ENCODE measurements at regions not wholly inside any gene's neighbourhood (a gene's known extent, or its start where the extent isn't known, plus 50 kb on each side); places are given as distances from the start of the nearest gene placed in this dataset.

DNA sequence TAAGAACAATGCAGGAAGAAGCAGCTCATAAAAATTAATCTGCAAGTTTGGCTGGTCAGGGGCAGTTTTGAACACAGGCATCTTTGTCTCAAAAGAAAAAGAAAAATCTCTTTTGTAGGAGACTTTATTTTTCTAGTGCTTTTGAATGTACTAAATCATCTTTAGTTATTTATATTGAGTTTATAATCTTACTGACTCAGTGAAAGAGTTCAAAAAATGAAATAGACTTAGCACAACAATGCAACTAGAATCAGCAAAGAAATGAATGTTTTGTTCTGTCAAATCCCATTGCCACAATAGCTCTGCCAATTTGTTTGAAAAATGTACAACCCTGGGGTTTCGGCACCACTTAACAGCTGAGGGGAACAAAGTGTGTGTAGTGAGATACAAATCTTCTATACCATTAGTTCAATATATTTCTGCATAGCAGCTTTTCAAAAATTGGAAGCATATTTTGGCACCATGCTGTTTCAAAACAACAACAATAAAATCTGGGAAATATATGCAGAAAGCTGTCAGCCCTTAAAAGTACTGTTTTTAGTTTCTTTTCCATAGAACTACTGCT lies 1969.1 kb downstream of the MRPL39 start:
- 96% methylated on average over 1 of the region's 1 CpG for WGBS
- no peaks in the 10 kb centered on the region for H3K36me3 ChIP-seq (ENCODE audit: control insufficient read depth in 2 of 2, insufficient read depth in 2 of 2, low read length in 1 of 2)
- no peak overlapping the region for H3K27ac ChIP-seq (ENCODE audit: low read depth in 1 of 2, low read length in 1 of 2)
- no peak for DNase-seq (ENCODE audit: low read depth in 6 of 9, low spot score in 9 of 9)
- H3K4me1 ChIP-seq (ENCODE audit: control insufficient read depth in 2 of 2, insufficient read depth in 2 of 2, low read length in 2 of 2): no peaks in the 10 kb centered on the region
- no peaks in the 10 kb centered on the region for H3K27me3 ChIP-seq (ENCODE audit: control insufficient read depth in 2 of 2, insufficient read depth in 1 of 2, low read length in 1 of 2)
- H3K9me3 ChIP-seq (ENCODE audit: control insufficient read depth in 2 of 2, insufficient read depth in 1 of 2, low read length in 1 of 2): peaks cover 0 to 3% of the 10 kb centered on the region in 2 donors
- no peak overlapping the region for H3K4me3 ChIP-seq (ENCODE audit: low read length in 2 of 2)

DNA sequence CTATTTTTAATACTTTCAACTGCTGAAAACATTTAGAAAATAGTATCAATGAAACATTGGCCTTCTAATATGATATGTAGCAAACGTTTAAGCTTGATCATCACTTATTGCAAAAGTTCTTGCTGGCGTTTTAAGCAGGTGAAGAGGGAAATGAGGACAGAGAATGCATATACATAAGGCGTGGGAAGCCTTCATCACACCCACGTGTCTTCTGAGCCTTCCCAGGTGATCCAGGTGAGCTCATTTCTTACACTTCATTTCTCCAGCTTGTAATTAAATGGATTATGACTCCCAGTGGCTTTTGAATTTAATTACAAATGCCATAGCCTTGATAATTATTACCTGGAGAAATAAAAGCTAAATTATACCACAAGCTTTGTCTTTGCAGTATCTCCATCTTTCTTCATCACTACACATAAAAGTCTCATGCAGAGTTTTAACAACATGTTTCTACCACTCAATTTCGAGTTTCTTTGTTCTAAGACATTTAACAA lies 1973.8 kb downstream of the MRPL39 start:
- Histone ChIP-seq H3K27ac (ENCODE audit: low read depth in 1 of 2, low read length in 1 of 2) (no peak overlapping the region), H3K36me3 (ENCODE audit: control insufficient read depth in 2 of 2, insufficient read depth in 2 of 2, low read length in 1 of 2) (no peaks in the 10 kb centered on the region), H3K4me3 (ENCODE audit: low read length in 2 of 2) (no peak overlapping the region), H3K9me3 (ENCODE audit: control insufficient read depth in 2 of 2, insufficient read depth in 1 of 2, low read length in 1 of 2) (peaks cover 0 to 3% of the 10 kb centered on the region in 2 donors), H3K27me3 (ENCODE audit: control insufficient read depth in 2 of 2, insufficient read depth in 1 of 2, low read length in 1 of 2) (no peaks in the 10 kb centered on the region), H3K4me1 (ENCODE audit: control insufficient read depth in 2 of 2, insufficient read depth in 2 of 2, low read length in 2 of 2) (no peaks in the 10 kb centered on the region)
- 78% methylated on average over 5 of the region's 5 CpGs for WGBS
- no peak for DNase-seq (ENCODE audit: low read depth in 6 of 9, low spot score in 9 of 9)

DNA sequence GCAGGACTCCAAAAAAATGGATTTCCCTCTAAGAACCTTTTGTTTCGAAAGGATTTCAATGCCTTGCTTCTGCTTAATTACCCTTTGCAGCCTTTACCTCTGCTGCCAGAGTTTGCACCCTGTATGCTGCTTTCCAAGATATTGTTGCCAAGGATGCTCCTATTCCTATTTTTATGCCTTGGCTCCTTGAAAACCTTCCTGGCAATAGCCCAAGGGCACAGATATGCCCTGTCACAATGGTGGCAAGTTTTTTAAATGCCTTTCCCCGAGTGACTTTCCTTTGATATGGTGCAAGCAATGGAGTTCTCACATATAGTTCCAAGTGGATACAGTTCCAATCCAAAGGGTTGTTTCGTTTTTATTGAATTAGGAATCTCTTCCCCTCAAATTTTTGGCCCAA lies 1983.0 kb downstream of the MRPL39 start:
- no peaks in the 10 kb centered on the region for H3K9me3 ChIP-seq (ENCODE audit: control insufficient read depth in 2 of 2, insufficient read depth in 1 of 2, low read length in 1 of 2)
- H3K36me3 ChIP-seq (ENCODE audit: control insufficient read depth in 2 of 2, insufficient read depth in 2 of 2, low read length in 1 of 2): no peaks in the 10 kb centered on the region
- no peak for DNase-seq (ENCODE audit: low read depth in 6 of 9, low spot score in 9 of 9)
- H3K4me3 ChIP-seq (ENCODE audit: low read length in 2 of 2): no peak overlapping the region
- no peak overlapping the region for H3K27ac ChIP-seq (ENCODE audit: low read depth in 1 of 2, low read length in 1 of 2)
- H3K27me3 ChIP-seq (ENCODE audit: control insufficient read depth in 2 of 2, insufficient read depth in 1 of 2, low read length in 1 of 2): no peaks in the 10 kb centered on the region
- 79% methylated on average over 3 of the region's 3 CpGs for WGBS
- no peaks in the 10 kb centered on the region for H3K4me1 ChIP-seq (ENCODE audit: control insufficient read depth in 2 of 2, insufficient read depth in 2 of 2, low read length in 2 of 2)

DNA sequence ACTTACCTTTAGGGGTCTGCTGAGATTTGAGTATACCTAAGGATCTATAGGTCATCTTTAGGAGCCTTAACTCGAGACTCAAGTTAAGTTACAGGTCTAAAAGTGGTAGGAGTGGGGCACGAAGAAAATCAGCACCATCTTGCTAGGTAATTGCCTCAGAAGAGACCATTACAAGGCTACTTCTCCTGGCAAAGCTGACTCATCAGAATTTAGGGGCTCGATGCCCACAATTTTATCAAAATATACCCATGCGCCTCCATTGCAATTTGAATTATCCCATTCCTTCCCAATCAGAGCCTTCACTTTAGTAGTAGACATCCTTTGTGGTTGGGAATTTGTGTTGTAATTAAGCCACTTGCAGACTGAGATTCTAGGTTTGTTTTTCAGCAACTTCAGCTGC lies 1994.3 kb downstream of the MRPL39 start:
- no peaks in the 10 kb centered on the region for H3K4me1 ChIP-seq (ENCODE audit: control insufficient read depth in 2 of 2, insufficient read depth in 2 of 2, low read length in 2 of 2)
- no peak for DNase-seq (ENCODE audit: low read depth in 6 of 9, low spot score in 9 of 9)
- 78% methylated on average over 4 of the region's 4 CpGs for WGBS
- no peaks in the 10 kb centered on the region for H3K36me3 ChIP-seq (ENCODE audit: control insufficient read depth in 2 of 2, insufficient read depth in 2 of 2, low read length in 1 of 2)
- H3K27ac ChIP-seq (ENCODE audit: low read depth in 1 of 2, low read length in 1 of 2): no peak overlapping the region
- no peaks in the 10 kb centered on the region for H3K27me3 ChIP-seq (ENCODE audit: control insufficient read depth in 2 of 2, insufficient read depth in 1 of 2, low read length in 1 of 2)
- H3K4me3 ChIP-seq (ENCODE audit: low read length in 2 of 2): no peak overlapping the region
- H3K9me3 ChIP-seq (ENCODE audit: control insufficient read depth in 2 of 2, insufficient read depth in 1 of 2, low read length in 1 of 2): no peaks in the 10 kb centered on the region

DNA sequence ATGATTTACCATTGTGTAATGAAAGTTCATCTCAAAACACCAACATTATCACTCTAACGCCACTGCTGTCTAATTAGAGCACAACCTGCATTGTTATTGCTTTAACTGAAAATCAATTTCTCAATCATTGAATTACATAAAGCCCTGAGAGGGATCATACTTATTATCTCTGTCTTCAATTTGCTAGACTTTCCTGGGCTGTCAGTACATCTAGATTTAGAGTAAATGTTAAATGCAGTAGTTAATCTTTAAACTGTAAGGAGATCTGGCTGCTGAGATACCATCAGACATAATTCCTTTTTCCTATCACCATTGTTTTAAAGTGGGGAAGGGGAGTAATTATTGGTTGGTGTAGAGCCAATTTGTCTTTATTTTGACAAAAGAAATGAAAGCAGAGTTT lies 1995.1 kb downstream of the MRPL39 start:
- DNase-seq (ENCODE audit: low read depth in 6 of 9, low spot score in 9 of 9): no peak
- Histone ChIP-seq H3K27me3 (ENCODE audit: control insufficient read depth in 2 of 2, insufficient read depth in 1 of 2, low read length in 1 of 2) (no peaks in the 10 kb centered on the region), H3K27ac (ENCODE audit: low read depth in 1 of 2, low read length in 1 of 2) (no peak overlapping the region), H3K4me1 (ENCODE audit: control insufficient read depth in 2 of 2, insufficient read depth in 2 of 2, low read length in 2 of 2) (no peaks in the 10 kb centered on the region), H3K4me3 (ENCODE audit: low read length in 2 of 2) (no peak overlapping the region), H3K9me3 (ENCODE audit: control insufficient read depth in 2 of 2, insufficient read depth in 1 of 2, low read length in 1 of 2) (no peaks in the 10 kb centered on the region), H3K36me3 (ENCODE audit: control insufficient read depth in 2 of 2, insufficient read depth in 2 of 2, low read length in 1 of 2) (no peaks in the 10 kb centered on the region)
- 96% methylated on average over 1 of the region's 1 CpG for WGBS

DNA sequence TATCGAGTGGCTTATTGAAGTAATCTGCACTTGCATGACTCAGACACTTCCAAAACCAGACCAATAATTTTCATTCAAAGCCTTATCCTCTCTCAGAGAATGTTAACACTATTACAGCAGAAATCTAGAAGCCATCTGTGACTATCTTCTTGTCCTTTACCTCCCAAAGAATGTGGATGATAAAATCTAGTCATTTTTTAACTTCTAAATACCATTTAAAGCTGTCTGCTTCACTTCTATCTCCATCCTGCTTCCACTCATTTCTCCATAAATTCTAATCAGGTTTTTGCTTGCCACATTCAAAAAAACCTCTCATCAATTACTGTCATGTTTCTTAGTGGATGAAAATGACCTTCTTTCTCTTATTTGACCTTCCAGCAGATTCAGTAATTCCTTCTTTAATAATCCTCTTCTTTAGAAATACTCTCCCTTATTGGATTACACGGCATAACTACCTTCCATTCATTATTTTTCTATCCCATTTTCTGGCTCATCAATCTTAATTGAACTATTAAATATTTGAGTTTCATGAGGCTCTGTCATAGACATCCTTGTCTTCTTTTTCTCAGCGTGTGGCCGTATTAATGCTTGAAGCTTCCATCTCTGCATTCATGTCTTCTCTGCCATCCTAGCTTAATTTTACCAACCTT lies 1999.4 kb downstream of the MRPL39 start:
- no peaks in the 10 kb centered on the region for H3K9me3 ChIP-seq (ENCODE audit: control insufficient read depth in 2 of 2, insufficient read depth in 1 of 2, low read length in 1 of 2)
- H3K36me3 ChIP-seq (ENCODE audit: control insufficient read depth in 2 of 2, insufficient read depth in 2 of 2, low read length in 1 of 2): no peaks in the 10 kb centered on the region
- no peaks in the 10 kb centered on the region for H3K4me1 ChIP-seq (ENCODE audit: control insufficient read depth in 2 of 2, insufficient read depth in 2 of 2, low read length in 2 of 2)
- no peak overlapping the region for H3K4me3 ChIP-seq (ENCODE audit: low read length in 2 of 2)
- no peak overlapping the region for H3K27ac ChIP-seq (ENCODE audit: low read depth in 1 of 2, low read length in 1 of 2)
- no peaks in the 10 kb centered on the region for H3K27me3 ChIP-seq (ENCODE audit: control insufficient read depth in 2 of 2, insufficient read depth in 1 of 2, low read length in 1 of 2)
- WGBS: 93% methylated on average over 4 of the region's 4 CpGs
- DNase-seq (ENCODE audit: low read depth in 6 of 9, low spot score in 9 of 9): no peak

DNA sequence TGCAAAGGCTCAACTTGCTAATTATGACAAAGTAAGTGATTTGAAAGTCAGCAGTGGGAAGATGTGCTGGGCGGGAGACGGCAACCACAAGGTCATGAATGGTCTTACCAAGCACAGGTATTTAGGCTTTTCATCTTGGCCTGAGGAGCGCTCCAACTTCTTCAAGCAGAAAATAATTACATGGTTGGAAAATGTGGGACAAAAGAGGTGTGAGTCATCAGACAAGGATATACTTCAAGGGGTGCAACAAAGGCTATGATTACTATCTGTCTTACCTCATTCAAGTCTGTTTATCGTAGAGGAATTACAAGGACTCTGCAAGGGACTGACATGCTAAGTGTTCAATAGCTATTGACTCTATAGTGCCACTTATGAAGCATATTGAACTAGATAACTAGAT lies 2005.7 kb downstream of the MRPL39 start:
- no peaks in the 10 kb centered on the region for H3K27me3 ChIP-seq (ENCODE audit: control insufficient read depth in 2 of 2, insufficient read depth in 1 of 2, low read length in 1 of 2)
- no peak for DNase-seq (ENCODE audit: low read depth in 6 of 9, low spot score in 9 of 9)
- no peaks in the 10 kb centered on the region for H3K36me3 ChIP-seq (ENCODE audit: control insufficient read depth in 2 of 2, insufficient read depth in 2 of 2, low read length in 1 of 2)
- 99% methylated on average over 4 of the region's 4 CpGs for WGBS
- H3K9me3 ChIP-seq (ENCODE audit: control insufficient read depth in 2 of 2, insufficient read depth in 1 of 2, low read length in 1 of 2): peaks cover 0 to 2% of the 10 kb centered on the region in 2 donors
- no peaks in the 10 kb centered on the region for H3K4me1 ChIP-seq (ENCODE audit: control insufficient read depth in 2 of 2, insufficient read depth in 2 of 2, low read length in 2 of 2)
- no peak overlapping the region for H3K27ac ChIP-seq (ENCODE audit: low read depth in 1 of 2, low read length in 1 of 2)
- H3K4me3 ChIP-seq (ENCODE audit: low read length in 2 of 2): no peak overlapping the region

DNA sequence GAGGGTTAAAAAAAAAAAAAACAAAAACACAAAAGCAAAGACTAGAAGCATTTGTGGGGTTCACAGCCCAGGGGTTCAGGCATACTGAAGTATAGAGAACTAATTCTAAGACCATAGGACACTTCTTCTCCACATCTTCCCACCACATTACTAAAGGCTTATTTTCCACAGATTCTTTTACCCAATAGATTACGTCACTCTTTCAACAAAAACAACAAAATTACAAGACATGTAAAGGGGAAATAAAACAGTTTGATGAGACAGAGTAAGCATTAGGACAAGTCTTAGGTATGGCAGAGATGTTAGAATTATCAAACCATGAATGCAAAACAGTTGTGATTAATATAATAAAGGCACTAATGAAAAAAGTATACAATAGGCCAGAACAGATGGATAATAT lies 2013.7 kb downstream of the MRPL39 start:
- no peak overlapping the region for H3K4me3 ChIP-seq (ENCODE audit: low read length in 2 of 2)
- DNase-seq (ENCODE audit: low read depth in 6 of 9, low spot score in 9 of 9): no peak
- H3K9me3 ChIP-seq (ENCODE audit: control insufficient read depth in 2 of 2, insufficient read depth in 1 of 2, low read length in 1 of 2): no peaks in the 10 kb centered on the region
- no peaks in the 10 kb centered on the region for H3K4me1 ChIP-seq (ENCODE audit: control insufficient read depth in 2 of 2, insufficient read depth in 2 of 2, low read length in 2 of 2)
- no peaks in the 10 kb centered on the region for H3K27me3 ChIP-seq (ENCODE audit: control insufficient read depth in 2 of 2, insufficient read depth in 1 of 2, low read length in 1 of 2)
- no peaks in the 10 kb centered on the region for H3K36me3 ChIP-seq (ENCODE audit: control insufficient read depth in 2 of 2, insufficient read depth in 2 of 2, low read length in 1 of 2)
- 90% methylated on average over 1 of the region's 1 CpG for WGBS
- H3K27ac ChIP-seq (ENCODE audit: low read depth in 1 of 2, low read length in 1 of 2): no peak overlapping the region

DNA sequence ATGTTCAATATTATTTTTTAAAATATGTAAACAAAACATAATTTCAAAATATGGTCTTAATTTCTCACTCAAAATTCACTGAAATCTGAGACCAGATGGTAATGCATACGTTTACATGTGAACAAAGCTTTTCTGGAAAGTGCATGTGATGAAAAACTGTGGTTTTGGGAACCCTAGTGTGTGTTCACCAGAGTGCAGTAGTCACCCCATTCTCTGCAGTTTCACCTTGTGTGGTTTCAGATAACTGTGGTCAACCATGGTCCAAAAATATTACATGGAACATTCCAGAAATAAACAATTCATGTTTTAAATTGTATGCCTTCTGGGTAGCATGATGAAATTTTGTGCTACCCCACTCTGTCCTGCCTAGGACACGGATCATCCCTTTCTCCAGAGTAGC lies 2021.9 kb downstream of the MRPL39 start:
- no peak for DNase-seq (ENCODE audit: low read depth in 6 of 9, low spot score in 9 of 9)
- H3K36me3 ChIP-seq (ENCODE audit: control insufficient read depth in 2 of 2, insufficient read depth in 2 of 2, low read length in 1 of 2): no peaks in the 10 kb centered on the region
- no peak overlapping the region for H3K27ac ChIP-seq (ENCODE audit: low read depth in 1 of 2, low read length in 1 of 2)
- H3K9me3 ChIP-seq (ENCODE audit: control insufficient read depth in 2 of 2, insufficient read depth in 1 of 2, low read length in 1 of 2): no peaks in the 10 kb centered on the region
- H3K27me3 ChIP-seq (ENCODE audit: control insufficient read depth in 2 of 2, insufficient read depth in 1 of 2, low read length in 1 of 2): no peaks in the 10 kb centered on the region
- H3K4me3 ChIP-seq (ENCODE audit: low read length in 2 of 2): no peak overlapping the region
- WGBS: 81% methylated on average over 2 of the region's 2 CpGs
- H3K4me1 ChIP-seq (ENCODE audit: control insufficient read depth in 2 of 2, insufficient read depth in 2 of 2, low read length in 2 of 2): no peaks in the 10 kb centered on the region
